ENCODE measurements at regions not wholly inside any gene's neighbourhood (a gene's known extent, or its start where the extent isn't known, plus 50 kb on each side); places are given as distances from the start of the nearest gene placed in this dataset.

DNA sequence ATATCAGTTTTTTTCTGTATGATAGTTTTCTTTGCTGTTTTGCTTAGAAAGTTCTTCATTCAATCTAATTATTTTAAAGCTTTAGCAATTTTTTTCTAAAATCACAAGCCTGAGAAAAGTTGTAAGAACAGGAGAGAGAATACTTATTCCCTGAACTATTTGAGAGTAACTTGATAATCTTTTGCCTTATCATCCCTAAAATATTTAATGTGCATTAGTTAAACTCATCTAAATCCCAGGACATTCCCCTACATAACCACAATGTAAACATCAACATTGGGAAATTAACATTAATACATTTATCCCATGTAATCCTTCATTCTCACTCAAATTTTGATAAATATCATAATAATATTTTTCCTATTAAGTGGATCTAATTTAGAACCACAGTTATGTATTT lies 241.8 kb downstream of the CD109 start:
- TF ChIP-seq, protein P1, sequence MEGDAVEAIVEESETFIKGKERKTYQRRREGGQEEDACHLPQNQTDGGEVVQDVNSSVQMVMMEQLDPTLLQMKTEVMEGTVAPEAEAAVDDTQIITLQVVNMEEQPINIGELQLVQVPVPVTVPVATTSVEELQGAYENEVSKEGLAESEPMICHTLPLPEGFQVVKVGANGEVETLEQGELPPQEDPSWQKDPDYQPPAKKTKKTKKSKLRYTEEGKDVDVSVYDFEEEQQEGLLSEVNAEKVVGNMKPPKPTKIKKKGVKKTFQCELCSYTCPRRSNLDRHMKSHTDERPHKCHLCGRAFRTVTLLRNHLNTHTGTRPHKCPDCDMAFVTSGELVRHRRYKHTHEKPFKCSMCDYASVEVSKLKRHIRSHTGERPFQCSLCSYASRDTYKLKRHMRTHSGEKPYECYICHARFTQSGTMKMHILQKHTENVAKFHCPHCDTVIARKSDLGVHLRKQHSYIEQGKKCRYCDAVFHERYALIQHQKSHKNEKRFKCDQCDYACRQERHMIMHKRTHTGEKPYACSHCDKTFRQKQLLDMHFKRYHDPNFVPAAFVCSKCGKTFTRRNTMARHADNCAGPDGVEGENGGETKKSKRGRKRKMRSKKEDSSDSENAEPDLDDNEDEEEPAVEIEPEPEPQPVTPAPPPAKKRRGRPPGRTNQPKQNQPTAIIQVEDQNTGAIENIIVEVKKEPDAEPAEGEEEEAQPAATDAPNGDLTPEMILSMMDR (IDR thresholded peaks at IDR 0.05; ENCODE audit: poor library complexity, severe bottlenecking): no peak
- TF ChIP-seq SMC3 (conservative IDR thresholded peaks at IDR 0.05; ENCODE audit: poor library complexity) (no peak), POLR2AphosphoS5 (IDR thresholded peaks at IDR 0.05) (no peak)
- TF ChIP-seq, protein P2, sequence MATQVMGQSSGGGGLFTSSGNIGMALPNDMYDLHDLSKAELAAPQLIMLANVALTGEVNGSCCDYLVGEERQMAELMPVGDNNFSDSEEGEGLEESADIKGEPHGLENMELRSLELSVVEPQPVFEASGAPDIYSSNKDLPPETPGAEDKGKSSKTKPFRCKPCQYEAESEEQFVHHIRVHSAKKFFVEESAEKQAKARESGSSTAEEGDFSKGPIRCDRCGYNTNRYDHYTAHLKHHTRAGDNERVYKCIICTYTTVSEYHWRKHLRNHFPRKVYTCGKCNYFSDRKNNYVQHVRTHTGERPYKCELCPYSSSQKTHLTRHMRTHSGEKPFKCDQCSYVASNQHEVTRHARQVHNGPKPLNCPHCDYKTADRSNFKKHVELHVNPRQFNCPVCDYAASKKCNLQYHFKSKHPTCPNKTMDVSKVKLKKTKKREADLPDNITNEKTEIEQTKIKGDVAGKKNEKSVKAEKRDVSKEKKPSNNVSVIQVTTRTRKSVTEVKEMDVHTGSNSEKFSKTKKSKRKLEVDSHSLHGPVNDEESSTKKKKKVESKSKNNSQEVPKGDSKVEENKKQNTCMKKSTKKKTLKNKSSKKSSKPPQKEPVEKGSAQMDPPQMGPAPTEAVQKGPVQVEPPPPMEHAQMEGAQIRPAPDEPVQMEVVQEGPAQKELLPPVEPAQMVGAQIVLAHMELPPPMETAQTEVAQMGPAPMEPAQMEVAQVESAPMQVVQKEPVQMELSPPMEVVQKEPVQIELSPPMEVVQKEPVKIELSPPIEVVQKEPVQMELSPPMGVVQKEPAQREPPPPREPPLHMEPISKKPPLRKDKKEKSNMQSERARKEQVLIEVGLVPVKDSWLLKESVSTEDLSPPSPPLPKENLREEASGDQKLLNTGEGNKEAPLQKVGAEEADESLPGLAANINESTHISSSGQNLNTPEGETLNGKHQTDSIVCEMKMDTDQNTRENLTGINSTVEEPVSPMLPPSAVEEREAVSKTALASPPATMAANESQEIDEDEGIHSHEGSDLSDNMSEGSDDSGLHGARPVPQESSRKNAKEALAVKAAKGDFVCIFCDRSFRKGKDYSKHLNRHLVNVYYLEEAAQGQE (IDR thresholded peaks at IDR 0.05; ENCODE audit: borderline replicate concordance): no peak

Measured in neural cell (in vitro differentiated cells).